8988T (cell line): ENCODE measurements at regions not wholly inside any gene's neighbourhood (a gene's known extent, or its start where the extent isn't known, plus 50 kb on each side); places are given as distances from the start of the nearest gene placed in this dataset.

ENCODE experiments used
- DNase-seq: peaks from one replicate; pipeline ENCODE4 v3.0.0; 2011

- DNase-seq: no peak
Observed at GRCh38 chr5:88984040-88984439, 101.1 kb upstream of the MEF2C start.

GRCh38 chr5:88979726-88980125, 96.7 kb upstream of the MEF2C start:
- DNase-seq: no peak

- DNase-seq: no peak
Observed at GRCh38 chr5:88979244-88979643, 96.3 kb upstream of the MEF2C start.

- no peak for DNase-seq
Observed at GRCh38 chr5:88976914-88977313, 93.9 kb upstream of the MEF2C start.

- no peak for DNase-seq
Observed at GRCh38 chr5:88967633-88968585, 84.9 kb upstream of the MEF2C start.

GRCh38 chr5:88964831-88965230, 81.8 kb upstream of the MEF2C start:
- no peak for DNase-seq

GRCh38 chr5:88957013-88957412, 74.0 kb upstream of the MEF2C start:
- DNase-seq: no peak

- no peak for DNase-seq
Observed at GRCh38 chr5:88956416-88956815, 73.4 kb upstream of the MEF2C start.

- DNase-seq: no peak
Observed at GRCh38 chr5:88955403-88955802, 72.4 kb upstream of the MEF2C start.

GRCh38 chr5:88954511-88954910, 71.5 kb upstream of the MEF2C start:
- no peak for DNase-seq

GRCh38 chr5:88952996-88953643, 70.1 kb upstream of the MEF2C start:
- no peak for DNase-seq

GRCh38 chr5:88952344-88952743, 69.4 kb upstream of the MEF2C start:
- DNase-seq: no peak

- no peak for DNase-seq
Observed at GRCh38 chr5:88951457-88951856, 68.5 kb upstream of the MEF2C start.

- no peak for DNase-seq
Observed at GRCh38 chr5:88948746-88949600, 66.0 kb upstream of the MEF2C start.

GRCh38 chr5:88944751-88945531, 62.0 kb upstream of the MEF2C start:
- no peak for DNase-seq

- no peak for DNase-seq
Observed at GRCh38 chr5:88941581-88941980, 58.6 kb upstream of the MEF2C start.

GRCh38 chr5:88940713-88941112, 57.7 kb upstream of the MEF2C start:
- DNase-seq: no peak

- DNase-seq: no peak
Observed at GRCh38 chr5:88939300-88939699, 56.3 kb upstream of the MEF2C start.

GRCh38 chr5:88938488-88938887, 55.5 kb upstream of the MEF2C start:
- no peak for DNase-seq

- no peak for DNase-seq
Observed at GRCh38 chr5:88937406-88937805, 54.4 kb upstream of the MEF2C start.

GRCh38 chr5:88934439-88934838, 51.5 kb upstream of the MEF2C start:
- no peak for DNase-seq
